Neuronal stem cell (in vitro differentiated cells): ENCODE measurements at regions not wholly inside any gene's neighbourhood (a gene's known extent, or its start where the extent isn't known, plus 50 kb on each side); places are given as distances from the start of the nearest gene placed in this dataset.

Experiments used
- DNase-seq: peaks from one replicate; pipeline ENCODE4 v3.0.0-alpha.2; 2013; ENCODE audit warnings: low spot score
- H2AFZ ChIP-seq: one replicate; pipeline ENCODE4 v1.6.1; 2013; ENCODE audit warnings: mild to moderate bottlenecking, low read length, inconsistent platforms
- H2AK5ac ChIP-seq: 2 replicates; pipeline ENCODE4 v1.6.1; 2013; ENCODE audit warnings: low read depth, mild to moderate bottlenecking, inconsistent platforms, low read length, moderate library complexity, mixed read lengths
- H2BK120ac ChIP-seq: 2 replicates; pipeline ENCODE4 v1.6.1; 2013; ENCODE audit warnings: low read depth, mild to moderate bottlenecking, inconsistent platforms, low read length, moderate library complexity, mixed read lengths
- H2BK12ac ChIP-seq: one replicate; pipeline ENCODE4 v1.6.1; 2013; ENCODE audit warnings: low read length, inconsistent platforms
- H2BK15ac ChIP-seq: 2 replicates; pipeline ENCODE4 v1.6.1; 2013; ENCODE audit warnings: mild to moderate bottlenecking, low read length, inconsistent platforms, mixed read lengths
- H2BK5ac ChIP-seq: one replicate; pipeline ENCODE4 v1.6.1; 2013; ENCODE audit warnings: inconsistent platforms, mild to moderate bottlenecking, low read length, moderate library complexity
- H3K14ac ChIP-seq: one replicate; pipeline ENCODE4 v1.6.1; 2013; ENCODE audit warnings: low read length, inconsistent platforms
- H3K18ac ChIP-seq: 2 replicates; pipeline ENCODE4 v1.6.1; 2013; ENCODE audit warnings: low read length, inconsistent platforms
- H3K23ac ChIP-seq: 2 replicates; pipeline ENCODE4 v1.6.1; 2013; ENCODE audit warnings: low read depth, mild to moderate bottlenecking, mixed read lengths, low read length, inconsistent platforms; ENCODE audit not compliant: poor library complexity
- H3K27ac ChIP-seq: replicated peaks from 3 replicates; pipeline ENCODE4 v1.5.1; 2013; ENCODE audit warnings: low read length, inconsistent platforms
- H3K27me3 ChIP-seq, 3 experiments: 2 replicates each; pipeline ENCODE4 v1.6.1; 2013; ENCODE audit warnings: low read length in 3 of 3, mild to moderate bottlenecking in 2 of 3, inconsistent platforms in 1 of 3, low read depth in 1 of 3, mixed read lengths in 1 of 3, moderate library complexity in 1 of 3; ENCODE audit not compliant: control insufficient read depth in 3 of 3, insufficient read depth in 3 of 3
- H3K36me3 ChIP-seq, 2 donors: replicated peaks in 1 of 2; 2 replicates each; pipeline ENCODE4 v1.6.1; 2013; ENCODE audit warnings: low read length in 2 of 2; ENCODE audit not compliant: control insufficient read depth in 2 of 2, insufficient read depth in 2 of 2
- H3K4ac ChIP-seq: 2 replicates; pipeline ENCODE4 v1.6.1; 2013; ENCODE audit warnings: inconsistent platforms, mild to moderate bottlenecking, low read length, moderate library complexity
- H3K4me1 ChIP-seq, 2 donors: 1 replicate in 1 of 2; 2 replicates in 1 of 2; pipeline ENCODE4 v1.6.1; 2013; ENCODE audit warnings: low read length in 2 of 2, low read depth in 1 of 2; ENCODE audit not compliant: control insufficient read depth in 2 of 2, insufficient read depth in 1 of 2
- H3K4me2 ChIP-seq: one replicate; pipeline ENCODE4 v1.6.1; 2013; ENCODE audit warnings: mild to moderate bottlenecking, low read length, inconsistent platforms; ENCODE audit not compliant: insufficient read depth, poor library complexity, severe bottlenecking
- H3K4me3 ChIP-seq, 2 donors: 2 replicates each; pipeline ENCODE4 v1.5.1; 2013; ENCODE audit warnings: low read length in 2 of 2, mild to moderate bottlenecking in 2 of 2, inconsistent platforms in 1 of 2, moderate library complexity in 1 of 2
- H3K79me1 ChIP-seq: one replicate; pipeline ENCODE4 v1.6.1; 2013; ENCODE audit warnings: low read depth, mild to moderate bottlenecking, inconsistent platforms, low read length, moderate library complexity
- H3K9ac ChIP-seq: one replicate; pipeline ENCODE4 v1.6.1; 2013; ENCODE audit warnings: mild to moderate bottlenecking, low read depth, low read length, inconsistent platforms; ENCODE audit not compliant: poor library complexity
- H3K9me3 ChIP-seq, 2 donors: replicated peaks in 1 of 2; 2 replicates each; pipeline versions ENCODE3 to v1.6.1; 2013; ENCODE audit warnings: low read length in 2 of 2, mild to moderate bottlenecking in 2 of 2, inconsistent platforms in 1 of 2, low read depth in 1 of 2, mixed read lengths in 1 of 2, moderate library complexity in 1 of 2; ENCODE audit not compliant: control insufficient read depth in 2 of 2, insufficient read depth in 1 of 2
- H4K8ac ChIP-seq: one replicate; pipeline ENCODE4 v1.6.1; 2013; ENCODE audit warnings: low read depth, mild to moderate bottlenecking, inconsistent platforms, low read length, moderate library complexity
- H4K91ac ChIP-seq: one replicate; pipeline ENCODE4 v1.6.1; 2013; ENCODE audit warnings: low read length, low read depth, mild to moderate bottlenecking, inconsistent platforms; ENCODE audit not compliant: poor library complexity
- WGBS, 2 donors: extraction: QIAGEN DNeasy Blood & Tissue Kit; methylation state at CpG; one replicate each; pipeline ENCODE4 v1.1.7; 2013; ENCODE audit warnings: missing lambda C conversion rate in 2 of 2, mixed read lengths in 1 of 2; ENCODE audit not compliant: insufficient read length in 2 of 2, insufficient replicate concordance in 1 of 2; ENCODE audit errors: extremely low coverage in 2 of 2; 5-methylcytosine and 5-hydroxymethylcytosine counted together

- no peak overlapping the region for H3K27ac ChIP-seq
- DNase-seq, result no peak
- no peak overlapping the region for H4K8ac ChIP-seq
- no peak overlapping the region for H2BK5ac ChIP-seq
- H4K91ac ChIP-seq, result no peak overlapping the region
- H2BK120ac ChIP-seq, result no peak overlapping the region
- no peak overlapping the region for H2BK12ac ChIP-seq
- no peak overlapping the region for H3K4ac ChIP-seq
- no peak overlapping the region for H3K18ac ChIP-seq
- no peak overlapping the region for H2AFZ ChIP-seq
- no peaks in the 10 kb centered on the region for H3K36me3 ChIP-seq
- no peak overlapping the region for H3K14ac ChIP-seq
- H2BK15ac ChIP-seq, result no peak overlapping the region
- H3K4me3 ChIP-seq, result no peak overlapping the region
- WGBS, 2 donors, result no CpG with 5 or more reads among the region's 7 CpGs
- no peak overlapping the region for H3K23ac ChIP-seq
- no peaks in the 10 kb centered on the region for H3K27me3 ChIP-seq
- no peak overlapping the region for H3K9ac ChIP-seq
- no peak overlapping the region for H2AK5ac ChIP-seq
- no peak overlapping the region for H3K4me2 ChIP-seq
- no peaks in the 10 kb centered on the region for H3K4me1 ChIP-seq
- no peaks in the 10 kb centered on the region for H3K79me1 ChIP-seq
- no peaks in the 10 kb centered on the region for H3K9me3 ChIP-seq
These were observed 499.1 kb upstream of the RUNX1 start for GRCh38 chr21:35547946-35548774.

DNA sequence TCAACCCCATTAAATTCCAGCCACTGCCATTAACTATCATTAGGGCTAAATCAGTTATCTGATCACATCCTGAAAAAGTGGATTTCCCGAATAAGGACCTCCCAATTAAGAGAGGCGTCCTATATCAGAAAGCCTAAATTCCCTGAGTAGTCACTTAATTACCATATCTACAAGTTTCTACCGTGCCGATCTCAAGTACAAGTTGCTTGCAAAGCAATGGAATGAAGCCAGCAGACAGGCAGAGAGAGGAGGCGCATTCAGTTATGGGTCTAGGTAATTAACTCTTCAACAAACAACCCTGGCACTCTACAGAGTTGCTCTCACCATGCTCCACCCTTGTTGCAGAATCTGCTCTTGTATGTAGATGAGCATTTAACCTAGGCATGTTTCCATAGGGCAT lies 494.6 kb upstream of the RUNX1 start:
- H3K14ac ChIP-seq, result no peak overlapping the region
- H2BK12ac ChIP-seq, result no peak overlapping the region
- H3K9me3 ChIP-seq, result no peaks in the 10 kb centered on the region
- H3K4me1 ChIP-seq, result no peaks in the 10 kb centered on the region
- H3K36me3 ChIP-seq, result no peaks in the 10 kb centered on the region
- no peak overlapping the region for H2BK15ac ChIP-seq
- H3K27me3 ChIP-seq, result no peaks in the 10 kb centered on the region
- H3K4me2 ChIP-seq, result no peak overlapping the region
- no peak overlapping the region for H2AFZ ChIP-seq
- H2BK120ac ChIP-seq, result no peak overlapping the region
- no peak overlapping the region for H3K4ac ChIP-seq
- DNase-seq, result no peak
- H2AK5ac ChIP-seq, result no peak overlapping the region
- H3K27ac ChIP-seq, result no peak overlapping the region
- H4K91ac ChIP-seq, result no peak overlapping the region
- no CpG with 5 or more reads among the region's 5 CpGs for WGBS, 2 donors
- no peak overlapping the region for H3K23ac ChIP-seq
- H3K9ac ChIP-seq, result no peak overlapping the region
- H3K18ac ChIP-seq, result no peak overlapping the region
- no peak overlapping the region for H4K8ac ChIP-seq
- H2BK5ac ChIP-seq, result no peak overlapping the region
- H3K4me3 ChIP-seq, result no peak overlapping the region
- H3K79me1 ChIP-seq, result no peaks in the 10 kb centered on the region

GRCh38 chr21:35540950-35541638 lies 492.0 kb upstream of the RUNX1 start:
- Histone ChIP-seq H4K91ac (no peak overlapping the region), H2BK12ac (no peak overlapping the region), H3K14ac (no peak overlapping the region), H4K8ac (no peak overlapping the region), H3K9me3 (no peaks in the 10 kb centered on the region), H2AK5ac (no peak overlapping the region), H3K27ac (no peak overlapping the region), H2AFZ (no peak overlapping the region), H3K4me2 (no peak overlapping the region), H2BK5ac (no peak overlapping the region), H3K9ac (no peak overlapping the region), H3K79me1 (no peaks in the 10 kb centered on the region), H3K4me3 (no peak overlapping the region), H3K36me3 (no peaks in the 10 kb centered on the region), H2BK15ac (no peak overlapping the region), H3K4me1 (no peaks in the 10 kb centered on the region), H3K4ac (no peak overlapping the region), H3K18ac (no peak overlapping the region), H2BK120ac (no peak overlapping the region), H3K27me3 (no peaks in the 10 kb centered on the region), H3K23ac (no peak overlapping the region)
- DNase-seq, result no peak
- WGBS, 2 donors, result no CpG with 5 or more reads among the region's 4 CpGs

DNA sequence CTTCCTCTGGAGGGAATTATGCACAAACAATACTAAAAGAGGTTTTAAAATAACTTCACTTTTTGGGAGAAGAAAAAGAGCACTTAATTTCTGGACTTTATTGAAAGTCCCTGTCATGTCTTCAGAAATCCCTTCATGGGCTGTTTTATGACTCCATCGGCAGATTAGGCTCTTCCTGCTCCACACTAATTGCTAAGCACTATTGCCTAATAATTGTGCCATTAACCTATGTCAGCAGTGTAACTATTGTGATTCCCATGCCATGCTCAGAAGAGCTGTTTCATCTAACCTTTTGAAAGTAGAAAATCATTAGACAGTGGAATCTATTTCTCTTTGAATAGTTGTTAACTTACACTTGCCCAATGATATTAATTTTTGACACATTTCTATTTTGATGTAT lies 489.3 kb upstream of the RUNX1 start:
- H3K27me3 ChIP-seq, result no peaks in the 10 kb centered on the region
- no CpG with 5 or more reads among the region's 1 CpG for WGBS, 2 donors
- H2BK5ac ChIP-seq, result no peak overlapping the region

More for the DNA sequence above, 489.3 kb upstream of the RUNX1 start:
- no peak overlapping the region for H3K27ac ChIP-seq
- no peak overlapping the region for H3K4me3 ChIP-seq
- peaks cover 0 to 2% of the 10 kb centered on the region in 2 donors for H3K9me3 ChIP-seq
- no peak overlapping the region for H3K14ac ChIP-seq
- no peak overlapping the region for H2BK120ac ChIP-seq
- no peak overlapping the region for H2BK15ac ChIP-seq
- no peak for DNase-seq
- no peak overlapping the region for H2AFZ ChIP-seq
- no peak overlapping the region for H3K23ac ChIP-seq
- no peak overlapping the region for H3K4me2 ChIP-seq
- no peaks in the 10 kb centered on the region for H3K36me3 ChIP-seq
- H4K91ac ChIP-seq, result no peak overlapping the region
- no peak overlapping the region for H3K18ac ChIP-seq
- no peak overlapping the region for H2BK12ac ChIP-seq
- H3K9ac ChIP-seq, result no peak overlapping the region
- H2AK5ac ChIP-seq, result no peak overlapping the region
- no peaks in the 10 kb centered on the region for H3K4me1 ChIP-seq
- no peaks in the 10 kb centered on the region for H3K79me1 ChIP-seq
- no peak overlapping the region for H3K4ac ChIP-seq
- no peak overlapping the region for H4K8ac ChIP-seq
